Suppressor macrophage treated with lipopolysaccharide for 1 hour (primary cell): ENCODE measurements at regions not wholly inside any gene's neighbourhood (a gene's known extent, or its start where the extent isn't known, plus 50 kb on each side); places are given as distances from the start of the nearest gene placed in this dataset.
A peak's percentile ranks its signal among the peaks of the same experiment; 100 is the strongest.
"Not testable (repeated sequence)": the region's sequence is repeated elsewhere in the genome, so short reads cannot be mapped to it uniquely, and the experiment has no call there.

Source experiments
- DNase-seq, 3 donors: peaks; one replicate each; pipeline ENCODE4 v3.0.0-alpha.2; 2020 to 2022

DNA sequence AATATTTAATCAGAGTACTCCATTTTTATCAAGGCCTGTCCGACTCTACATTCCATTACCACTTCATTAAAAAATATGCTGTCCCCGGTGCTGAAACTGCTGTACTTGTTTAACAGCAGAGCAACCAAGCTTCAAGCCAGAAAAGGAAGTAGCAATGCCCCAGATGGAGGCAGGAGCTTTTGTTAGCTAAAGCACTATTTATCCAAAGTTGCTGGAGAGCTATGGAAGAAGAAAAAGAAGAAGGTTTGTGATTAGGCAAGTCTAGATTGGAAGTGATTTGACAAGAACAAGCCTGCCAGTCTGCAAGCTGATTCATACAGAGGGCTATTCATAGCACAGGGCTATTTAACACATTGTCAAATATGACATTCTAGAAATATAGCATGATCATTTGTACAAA, 160.9 kb upstream of the SPTLC3 start:
- no peak for DNase-seq

DNA sequence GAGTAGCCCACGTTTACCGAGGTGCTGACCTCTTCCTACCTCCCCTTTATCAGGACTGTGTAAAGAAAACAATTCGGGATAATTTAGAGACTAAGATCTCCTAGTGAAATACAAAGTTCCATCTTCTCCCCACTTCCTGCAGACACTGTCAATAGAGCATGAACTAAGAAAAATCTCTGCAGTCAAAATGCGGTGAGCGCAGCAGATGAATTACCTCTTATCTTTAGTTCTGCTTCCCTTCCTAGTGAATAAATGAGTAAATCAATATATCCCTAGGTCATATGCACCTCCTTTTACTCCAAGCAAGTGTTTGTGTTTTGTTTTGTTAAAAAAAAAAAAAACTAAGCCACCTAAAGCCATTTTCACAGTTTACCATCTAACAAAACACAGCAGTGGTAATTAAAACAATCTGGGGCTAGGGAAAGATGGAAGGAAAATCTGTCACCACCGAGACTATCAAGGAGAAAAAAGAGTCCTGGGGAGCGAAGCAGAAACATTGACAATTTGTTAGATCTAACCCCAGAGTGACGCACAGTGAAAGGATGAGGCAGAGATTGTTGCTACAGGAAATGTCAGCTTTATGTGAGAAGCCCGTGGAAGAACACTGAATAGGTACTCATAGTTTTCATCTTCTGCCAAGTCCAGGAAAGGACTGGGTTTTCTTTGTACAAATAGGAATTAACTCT, 159.4 kb upstream of the SPTLC3 start:
- no peak for DNase-seq

DNA sequence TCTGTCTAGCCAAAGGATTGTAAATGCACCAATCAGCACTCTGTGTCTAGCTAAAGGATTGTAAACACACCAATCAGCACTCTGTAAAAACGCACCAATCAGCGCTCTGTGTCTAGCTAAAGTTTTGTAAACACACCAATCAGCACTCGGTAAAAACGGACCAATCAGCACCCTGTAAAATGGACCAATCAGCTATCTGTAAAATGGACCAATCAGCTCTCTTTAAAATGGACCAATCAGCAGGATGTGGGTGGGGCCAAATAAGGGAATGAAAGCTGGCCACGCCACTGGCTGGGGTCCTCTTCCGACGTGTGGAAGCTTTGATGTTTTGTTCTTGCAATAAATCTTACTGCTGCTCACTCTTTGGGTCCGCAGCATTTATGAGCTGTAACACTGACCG, 151.1 kb upstream of the SPTLC3 start:
- DNase-seq: not testable (repeated sequence)

DNA sequence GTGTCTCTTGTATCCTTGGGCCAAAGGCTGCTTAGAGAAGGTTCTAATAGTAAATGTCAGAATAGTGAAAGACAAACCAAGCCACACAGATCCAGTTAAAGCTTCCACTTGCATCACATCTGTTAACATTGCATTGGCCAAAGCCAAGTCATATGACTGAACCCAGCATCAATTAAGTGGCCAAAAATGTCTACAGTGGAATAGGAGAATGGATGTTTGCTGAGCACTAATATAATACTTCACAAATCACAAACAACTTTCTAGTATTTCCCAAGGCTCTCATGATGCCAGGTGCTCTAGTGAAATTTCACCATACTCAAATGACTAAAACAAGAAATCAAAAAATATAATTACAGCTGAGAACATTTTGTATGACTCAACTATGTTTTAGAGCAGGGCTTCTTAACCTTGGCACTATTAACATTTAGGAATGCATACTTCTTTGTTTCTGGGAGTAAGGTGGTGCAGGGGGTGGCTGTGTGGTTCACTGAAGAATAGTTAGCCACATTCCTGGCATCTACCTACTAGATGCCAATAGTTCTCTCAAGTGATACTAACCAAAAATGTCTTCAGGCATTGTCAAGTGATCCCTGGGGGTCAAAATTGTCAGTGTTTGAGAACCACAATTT, 148.0 kb upstream of the SPTLC3 start:
- DNase-seq: peak in 1 of 3 donors; percentile 11

DNA sequence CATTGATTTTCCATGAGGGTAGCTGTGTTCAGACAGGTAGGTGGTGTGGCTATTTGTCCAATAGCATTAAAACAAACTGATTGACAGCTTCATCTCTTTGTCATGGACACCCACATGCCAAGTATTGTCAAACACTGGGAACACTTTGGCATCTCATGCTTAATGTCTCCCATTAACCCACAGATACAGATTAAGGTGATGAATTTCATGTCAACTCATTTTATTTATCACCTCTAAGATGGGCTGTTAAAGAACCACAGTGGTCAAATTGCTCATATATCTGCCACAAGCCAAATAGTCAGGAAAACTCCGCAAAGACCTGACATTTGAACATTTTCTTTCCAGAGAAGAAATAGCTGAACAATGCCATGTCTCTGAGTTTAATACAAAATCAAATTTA, 139.1 kb upstream of the SPTLC3 start:
- DNase-seq: peak in 1 of 3 donors; percentile 3

DNA sequence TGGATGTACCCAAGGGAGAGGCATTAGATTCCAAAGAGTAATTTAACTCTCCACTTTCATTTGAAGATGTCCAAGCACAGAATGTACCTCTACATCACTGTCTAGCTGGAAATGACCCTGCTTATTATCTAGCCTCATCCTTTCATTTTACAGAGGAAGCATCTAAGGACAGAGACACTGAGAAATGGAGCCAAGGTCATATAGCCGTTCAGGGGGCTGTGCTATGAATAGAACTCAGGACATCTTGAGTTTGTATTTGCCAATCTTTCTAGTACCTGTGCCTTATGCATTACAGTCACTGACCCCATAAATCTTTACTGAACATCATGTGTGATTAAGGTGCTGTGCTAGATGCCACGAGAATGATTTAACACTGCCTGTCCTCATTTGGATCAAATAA, 138.2 kb upstream of the SPTLC3 start:
- no peak for DNase-seq

DNA sequence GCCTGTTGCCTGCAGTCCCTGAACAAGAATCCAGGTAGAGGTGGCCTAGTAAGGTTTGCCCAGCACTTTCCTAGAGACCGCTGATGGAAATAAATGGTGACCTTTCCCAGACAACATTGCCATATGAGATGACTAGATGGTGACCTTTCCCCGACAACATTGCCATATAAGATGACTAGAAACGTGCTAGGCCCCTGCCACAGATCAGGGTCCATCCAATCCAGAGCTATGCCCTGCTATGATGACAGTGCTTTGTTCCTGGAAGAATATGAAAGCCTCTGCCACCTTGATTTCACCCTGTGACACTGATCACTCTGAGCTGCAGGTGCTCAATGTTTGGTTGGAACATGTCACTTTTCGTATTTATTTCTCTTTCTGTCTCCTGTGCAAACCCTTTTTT, 133.8 kb upstream of the SPTLC3 start:
- no peak for DNase-seq

DNA sequence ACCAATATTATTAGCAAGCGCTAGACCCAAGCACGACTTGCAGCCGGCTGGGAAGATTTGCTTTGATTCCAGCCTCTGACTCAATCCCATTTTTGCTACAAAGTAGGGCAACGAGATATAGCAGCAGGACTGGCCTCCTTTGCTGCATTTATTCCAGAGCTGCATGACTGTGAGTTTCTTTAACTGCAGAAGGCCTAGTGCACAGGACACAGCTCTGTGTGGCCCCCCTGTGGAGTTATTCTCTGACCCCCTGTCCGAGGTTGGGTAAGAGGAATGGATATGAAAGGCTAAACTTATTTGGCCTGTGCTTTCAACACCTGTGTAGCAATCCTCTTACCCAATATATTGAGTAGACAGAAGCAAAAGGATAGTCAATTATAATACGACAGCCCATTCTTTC, 133.3 kb upstream of the SPTLC3 start:
- no peak for DNase-seq

DNA sequence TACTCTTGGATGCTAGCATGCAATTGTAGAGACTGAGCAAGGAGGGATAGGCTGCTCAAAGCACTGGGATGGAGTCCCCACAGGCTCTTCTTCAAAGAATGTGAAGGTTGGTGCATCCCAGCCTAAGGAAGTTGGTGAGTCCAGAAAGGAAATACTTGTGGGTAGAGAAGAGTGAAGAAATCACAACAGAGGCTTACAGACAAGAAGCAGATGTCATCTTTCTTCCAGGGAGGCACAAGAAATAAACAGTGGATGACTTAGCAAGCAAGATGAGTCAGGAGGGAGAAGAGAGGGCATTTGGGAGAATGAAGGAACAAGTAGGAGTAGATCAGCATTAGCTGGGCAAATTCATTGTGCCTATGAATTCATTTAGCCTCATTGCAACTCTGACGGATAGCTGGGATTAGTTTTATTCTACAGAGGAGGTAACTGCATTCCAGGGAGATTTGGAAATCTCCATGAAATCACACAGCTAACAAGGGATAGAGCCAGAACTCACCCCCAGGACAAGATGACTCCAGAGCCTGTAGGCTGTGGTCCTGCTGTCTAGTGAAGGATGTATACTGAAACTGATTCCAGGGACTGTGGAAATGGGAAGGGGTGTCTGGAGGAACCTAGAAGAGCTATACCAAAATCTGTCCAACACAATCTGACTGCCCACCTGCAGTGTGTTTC, 125.8 kb upstream of the SPTLC3 start:
- peak in 1 of 3 donors; percentile 5 for DNase-seq

DNA sequence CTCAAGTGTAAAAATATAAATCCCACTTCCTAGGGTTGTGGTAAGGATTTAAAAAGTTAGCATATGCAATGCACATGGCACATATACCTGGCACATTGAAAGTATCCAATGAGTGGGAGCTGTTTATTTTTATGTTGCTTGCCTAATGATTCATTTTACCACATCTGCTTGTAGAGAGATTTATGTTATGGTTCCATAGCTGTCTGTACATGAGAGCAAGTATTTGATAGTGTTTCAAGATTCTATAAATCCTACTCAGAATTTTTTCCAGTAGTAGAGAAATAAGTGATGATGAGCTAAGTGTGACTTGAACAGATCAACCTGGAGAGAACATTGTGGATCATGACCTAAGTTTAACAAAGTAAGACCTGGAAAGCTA, 125.3 kb upstream of the SPTLC3 start:
- DNase-seq: peak in 1 of 3 donors; percentile 9

DNA sequence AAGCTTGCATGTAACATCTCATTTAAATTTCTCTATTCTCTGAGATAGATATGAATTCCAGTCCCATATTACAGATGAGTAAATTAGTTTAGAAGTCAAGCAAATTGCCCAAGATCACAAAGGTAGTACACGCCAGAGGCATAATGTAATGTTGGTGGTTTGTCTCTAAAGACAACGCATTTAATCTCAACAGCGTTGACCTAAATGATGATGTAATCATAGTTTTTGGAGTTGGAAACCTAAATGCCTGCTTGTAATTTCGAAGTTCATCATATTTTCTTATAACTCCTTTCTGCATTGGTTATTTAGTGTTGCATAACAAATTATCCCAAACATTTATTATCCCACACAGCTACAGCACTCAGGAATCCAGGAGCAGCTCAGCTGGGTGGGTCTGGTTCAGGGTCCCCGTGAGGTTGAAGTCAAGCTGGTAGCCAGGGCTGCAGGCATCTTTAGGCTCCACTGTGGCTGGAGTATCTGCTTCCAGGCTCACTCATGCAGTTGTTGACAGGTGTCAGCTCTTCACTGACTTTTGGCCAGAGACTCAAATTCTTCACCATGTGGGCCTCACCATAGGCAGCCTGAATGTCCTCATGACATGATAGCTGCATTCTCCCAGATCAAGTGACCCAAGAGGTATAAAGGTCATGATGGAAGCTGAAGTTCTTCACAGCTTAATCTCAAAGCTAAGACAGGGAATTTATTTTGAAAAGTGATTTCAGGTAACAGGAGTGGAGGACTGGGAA, 122.0 kb upstream of the SPTLC3 start:
- DNase-seq: peak in 1 of 3 donors; percentile 7

DNA sequence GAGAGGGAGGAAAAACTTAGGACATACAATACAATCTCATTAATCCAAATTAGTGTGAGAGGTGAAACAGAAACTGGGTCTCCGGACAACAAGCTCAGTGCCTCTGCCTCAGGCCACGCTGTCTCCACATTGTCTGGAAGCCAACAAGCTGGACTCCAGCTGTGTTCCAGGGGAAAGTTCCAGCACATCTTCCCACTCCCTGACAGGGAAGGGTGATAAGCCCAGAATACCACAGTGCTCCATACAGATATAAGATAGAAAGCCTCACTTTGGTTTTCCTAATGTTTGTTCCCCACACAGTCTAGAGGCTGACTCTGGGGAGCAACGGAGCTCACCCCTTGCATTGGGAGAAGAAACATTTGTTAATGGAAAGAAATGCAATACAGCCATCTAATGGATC, 117.1 kb upstream of the SPTLC3 start:
- DNase-seq: no peak

DNA sequence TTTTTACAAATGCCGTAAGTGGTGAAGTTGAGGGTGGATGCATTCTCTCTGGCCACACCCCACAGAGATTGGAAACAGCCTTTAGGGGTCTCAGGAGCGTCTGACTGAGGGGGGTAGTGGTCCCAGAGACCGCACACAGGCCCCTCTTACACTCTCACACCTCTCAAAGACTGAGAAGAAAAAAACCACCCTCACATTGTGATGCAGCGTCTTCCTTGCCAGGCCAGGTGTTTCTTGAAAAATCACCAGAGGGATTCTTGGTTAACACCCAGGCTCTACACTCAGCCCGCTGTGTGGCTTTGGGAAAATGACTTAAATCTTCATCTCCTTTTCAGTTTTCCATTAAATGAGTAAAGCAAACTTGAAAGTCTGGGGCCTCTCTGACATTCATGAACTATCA, 115.8 kb upstream of the SPTLC3 start:
- DNase-seq: no peak

DNA sequence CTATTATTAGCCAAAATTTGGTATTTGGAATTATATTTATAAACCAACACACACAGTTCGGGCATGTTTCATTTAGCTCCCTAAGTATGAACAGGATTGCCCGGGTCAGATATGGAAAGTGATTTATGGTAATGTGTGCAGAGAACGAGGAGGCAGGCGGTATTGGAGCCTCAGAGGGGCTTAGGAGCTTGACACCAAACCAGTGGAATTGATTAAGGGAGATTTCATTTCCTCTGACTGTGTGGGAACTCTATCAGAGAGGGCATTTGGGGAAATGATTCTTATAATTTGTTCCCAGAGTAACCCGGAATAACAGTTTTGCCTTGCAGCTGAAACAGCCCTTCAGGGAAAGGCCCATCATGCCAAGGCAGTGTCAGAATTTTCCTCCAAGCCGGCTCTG, 115.1 kb upstream of the SPTLC3 start:
- no peak for DNase-seq

DNA sequence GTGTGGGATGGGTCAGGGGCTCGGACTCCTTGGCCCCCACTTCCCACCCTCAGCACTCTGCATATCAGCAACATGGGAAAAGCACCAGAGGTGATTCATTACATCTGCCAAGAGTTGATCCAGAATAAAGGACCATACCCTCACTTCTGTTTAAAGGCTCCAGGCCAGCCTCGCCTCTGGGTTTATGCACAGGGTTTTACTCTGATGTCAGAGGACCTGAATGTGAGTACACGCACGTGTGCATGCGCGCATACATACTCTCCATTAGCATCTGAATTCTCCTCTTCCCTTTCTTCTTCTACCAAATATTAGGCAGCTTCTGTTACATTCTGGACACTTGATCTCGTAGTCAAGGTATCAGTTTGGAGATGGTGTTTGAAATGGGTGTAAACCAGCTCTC, 114.7 kb upstream of the SPTLC3 start:
- DNase-seq: no peak

DNA sequence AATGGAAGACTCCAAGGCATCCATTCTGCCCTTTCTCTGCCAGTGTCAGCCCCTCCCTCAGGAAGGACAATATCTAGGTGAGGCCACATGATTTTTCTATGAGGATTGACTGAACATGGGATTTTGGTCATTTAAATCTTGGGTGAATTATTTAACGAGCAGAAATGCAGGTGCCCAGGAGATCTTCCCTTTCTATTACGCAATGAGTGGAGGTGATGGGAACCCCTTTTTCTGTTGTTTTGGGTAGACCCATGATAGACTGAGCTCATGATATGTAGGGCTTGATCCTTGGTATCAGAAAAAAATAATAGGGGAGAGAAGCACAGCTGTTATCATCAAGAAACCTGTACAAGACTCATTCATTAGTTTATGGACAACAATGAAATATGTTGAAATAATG, 112.6 kb upstream of the SPTLC3 start:
- no peak for DNase-seq

DNA sequence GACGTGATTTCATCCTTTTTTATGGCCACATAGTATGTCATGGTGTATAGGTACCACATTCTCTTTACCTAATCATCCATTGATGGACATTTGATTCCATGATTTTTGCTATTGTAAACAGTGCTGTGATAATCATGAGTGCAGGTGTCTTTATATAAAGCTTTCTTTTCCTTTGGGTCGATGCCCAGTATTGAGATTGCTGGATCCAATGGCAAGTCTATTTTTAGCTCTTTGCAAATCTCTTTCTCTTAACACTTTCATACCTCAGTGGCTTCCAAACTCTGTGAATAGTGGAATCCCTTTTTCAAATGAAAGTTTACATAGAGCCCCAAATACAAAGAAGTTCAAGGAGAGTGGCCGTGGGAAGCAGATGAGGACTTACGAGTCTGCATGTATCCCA, 105.8 kb upstream of the SPTLC3 start:
- DNase-seq: no peak

DNA sequence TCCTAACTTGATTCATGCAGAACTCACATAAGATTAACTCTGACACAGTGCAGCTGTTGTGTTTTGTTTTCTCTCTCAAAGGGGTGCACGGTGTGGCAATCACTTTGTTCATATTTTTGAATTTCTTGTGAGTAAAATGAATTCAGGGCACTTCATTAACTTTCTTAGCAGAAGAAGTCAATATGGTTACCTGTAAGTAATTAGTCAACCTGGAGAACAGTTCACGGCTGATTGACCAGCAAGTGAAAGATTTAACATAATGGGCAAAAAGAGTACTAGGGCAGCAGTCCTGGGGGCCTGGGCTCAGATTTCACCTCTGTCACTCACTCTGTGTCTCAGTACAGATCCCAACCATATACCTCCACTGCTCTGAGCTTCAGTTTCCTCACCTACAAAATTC, 102.4 kb upstream of the SPTLC3 start:
- no peak for DNase-seq

DNA sequence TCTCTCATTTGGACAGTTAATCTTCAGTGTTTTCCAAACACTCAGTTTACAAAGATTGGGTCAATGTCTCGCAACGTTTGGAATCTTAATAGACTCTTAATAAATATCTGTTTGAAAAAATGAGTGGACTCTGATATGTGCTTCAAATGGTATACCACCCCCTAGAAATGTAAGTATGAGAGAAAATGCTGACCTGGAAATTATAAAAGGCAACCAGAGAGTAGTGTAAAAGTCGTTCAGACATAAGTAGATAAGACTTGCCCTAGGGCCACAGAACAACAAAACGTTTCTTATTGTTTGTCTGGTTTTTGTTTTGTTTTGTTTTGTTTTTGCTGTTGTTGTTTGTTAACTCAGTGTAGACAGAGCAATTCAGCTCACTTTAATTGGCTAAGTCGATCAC, 97.4 kb upstream of the SPTLC3 start:
- DNase-seq: no peak

DNA sequence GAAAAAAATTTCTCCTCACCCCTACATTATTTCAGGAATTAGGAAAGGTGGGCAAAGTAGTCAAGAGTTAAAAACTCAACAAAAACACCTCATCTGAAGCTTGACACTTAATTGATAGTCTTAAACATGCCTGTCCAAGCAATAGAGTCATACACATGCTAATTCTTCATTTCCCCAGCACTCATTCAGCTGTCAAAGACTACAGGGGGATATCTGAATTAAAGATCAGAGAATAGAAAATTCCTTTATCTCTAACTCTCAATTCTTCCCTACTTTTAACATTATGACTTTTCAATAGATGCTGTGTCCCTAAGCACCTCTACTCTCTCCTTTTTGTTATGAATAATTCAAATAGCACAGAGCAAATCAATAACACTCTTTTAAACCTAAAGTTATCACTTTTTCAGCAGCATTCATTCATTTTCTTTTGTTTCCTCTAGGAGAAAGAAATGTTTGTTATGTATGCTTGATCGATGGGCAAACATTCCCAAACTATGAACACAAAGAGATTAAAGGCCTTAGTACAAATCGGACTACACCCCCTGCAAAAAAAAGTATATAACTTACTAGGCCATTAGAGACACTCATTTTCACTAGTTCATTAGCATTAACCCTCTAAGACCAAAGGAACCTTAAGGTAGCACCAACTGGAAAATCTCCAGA, 94.9 kb upstream of the SPTLC3 start:
- no peak for DNase-seq

DNA sequence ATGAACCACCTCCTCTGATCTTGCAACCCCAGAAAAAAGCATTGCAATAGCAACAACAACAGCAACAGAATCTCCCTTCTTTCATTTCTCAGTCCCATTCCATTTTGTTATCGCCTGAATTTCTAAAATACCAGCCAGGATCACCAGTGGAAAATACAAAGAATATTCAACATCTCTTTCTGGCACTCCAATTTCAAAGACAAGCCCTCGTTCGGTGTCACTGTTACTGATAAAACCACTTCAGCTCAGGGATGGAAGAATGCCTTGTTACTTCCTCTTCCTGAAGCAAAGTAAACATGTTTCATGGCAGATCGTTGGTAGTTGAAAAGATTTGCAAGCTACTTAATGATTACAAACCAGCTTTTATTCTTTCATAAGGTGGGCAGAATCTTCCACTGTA, 94.0 kb upstream of the SPTLC3 start:
- DNase-seq: no peak

DNA sequence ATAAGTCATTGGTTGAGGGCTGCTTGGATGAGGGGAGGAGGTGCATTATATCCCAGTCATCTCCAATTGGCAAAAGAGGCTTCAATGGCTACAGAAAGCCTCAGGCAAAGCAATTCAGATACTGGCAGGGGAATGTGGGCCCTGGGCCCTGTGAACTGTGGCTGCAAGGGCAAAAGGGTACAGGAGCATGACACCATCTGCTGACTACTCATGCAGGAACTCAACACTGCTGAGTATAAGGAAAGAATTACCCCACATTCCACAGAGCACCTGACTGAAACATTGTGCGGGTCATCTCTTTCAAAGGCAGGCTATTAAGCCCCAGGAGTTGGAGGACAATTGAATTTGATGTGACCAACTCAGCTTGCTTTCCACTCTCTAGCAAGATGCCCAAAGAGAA, 92.1 kb upstream of the SPTLC3 start:
- no peak for DNase-seq

DNA sequence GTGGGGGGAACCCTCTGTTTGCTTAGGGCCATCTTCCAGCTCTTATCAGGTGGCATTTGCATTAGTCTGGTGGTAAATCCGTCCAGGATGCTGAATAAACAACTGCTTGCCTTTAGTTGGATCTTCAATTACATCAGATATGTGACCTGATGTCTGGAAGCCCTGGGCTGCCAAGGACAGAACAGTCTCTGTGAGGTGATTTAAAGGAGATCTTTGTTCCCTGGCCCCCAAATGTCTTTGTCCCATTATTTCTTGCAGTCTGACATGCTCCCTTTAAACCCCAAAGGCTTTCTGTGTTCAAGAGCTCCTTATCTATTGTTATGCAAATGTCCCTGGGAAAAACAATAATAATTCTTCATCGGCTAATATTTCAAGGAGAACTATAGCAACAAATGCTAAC, 84.6 kb upstream of the SPTLC3 start:
- no peak for DNase-seq
